ENCODE measurements at regions not wholly inside any gene's neighbourhood (a gene's known extent, or its start where the extent isn't known, plus 50 kb on each side); places are given as distances from the start of the nearest gene placed in this dataset.

- intact Hi-C loops (cut with micrococcal nuclease): loop anchor here (1.0 to 10.0 kb wide), 4 partner anchors 106 to 1400 kb away; no protein-coding TSS in a partner anchor
- H3F3A ChIP-seq (ENCODE audit: low read length, unreplicated experiment): no peaks in the 10 kb centered on the region
- H3K4me1 ChIP-seq (ENCODE audit: insufficient read depth, low read length): no peaks in the 10 kb centered on the region
- H4K20me1 ChIP-seq (ENCODE audit: low read length): no peaks in the 10 kb centered on the region
- no peak overlapping the region for H3K4me3 ChIP-seq (ENCODE audit: low read length)
- H3K79me2 ChIP-seq (ENCODE audit: low read length): no peaks in the 10 kb centered on the region
- H3K36me3 ChIP-seq (ENCODE audit: low read depth, low read length): no peaks in the 10 kb centered on the region
- ChIA-PET POLR2A (ENCODE audit: unreplicated experiment) (no interaction called here), CTCF (interaction anchor here (0.6 to 3.1 kb wide), 12 partner anchors 8 to 876 kb away, joined by 3 to 32 read pairs (median 4); partner anchors contain the start of genes COL1A2 and GNG11)
- H3K9me3 ChIP-seq (ENCODE audit: low read length): no peaks in the 10 kb centered on the region
- peak; percentile 100 for ATAC-seq
- no peak overlapping the region for H3K27ac ChIP-seq (ENCODE audit: low read length)
- TF ChIP-seq EZH2 (IDR thresholded peaks at IDR 0.05; ENCODE audit: low read length, unreplicated experiment): no peak
- TF ChIP-seq, protein P1, sequence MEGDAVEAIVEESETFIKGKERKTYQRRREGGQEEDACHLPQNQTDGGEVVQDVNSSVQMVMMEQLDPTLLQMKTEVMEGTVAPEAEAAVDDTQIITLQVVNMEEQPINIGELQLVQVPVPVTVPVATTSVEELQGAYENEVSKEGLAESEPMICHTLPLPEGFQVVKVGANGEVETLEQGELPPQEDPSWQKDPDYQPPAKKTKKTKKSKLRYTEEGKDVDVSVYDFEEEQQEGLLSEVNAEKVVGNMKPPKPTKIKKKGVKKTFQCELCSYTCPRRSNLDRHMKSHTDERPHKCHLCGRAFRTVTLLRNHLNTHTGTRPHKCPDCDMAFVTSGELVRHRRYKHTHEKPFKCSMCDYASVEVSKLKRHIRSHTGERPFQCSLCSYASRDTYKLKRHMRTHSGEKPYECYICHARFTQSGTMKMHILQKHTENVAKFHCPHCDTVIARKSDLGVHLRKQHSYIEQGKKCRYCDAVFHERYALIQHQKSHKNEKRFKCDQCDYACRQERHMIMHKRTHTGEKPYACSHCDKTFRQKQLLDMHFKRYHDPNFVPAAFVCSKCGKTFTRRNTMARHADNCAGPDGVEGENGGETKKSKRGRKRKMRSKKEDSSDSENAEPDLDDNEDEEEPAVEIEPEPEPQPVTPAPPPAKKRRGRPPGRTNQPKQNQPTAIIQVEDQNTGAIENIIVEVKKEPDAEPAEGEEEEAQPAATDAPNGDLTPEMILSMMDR (conservative IDR thresholded peaks at IDR 0.05; ENCODE audit: low read depth, low read length): peak; percentile 96
- no peak overlapping the region for H3K4me2 ChIP-seq (ENCODE audit: low read length)
- 0 out of 2 replicates have a peak overlapping the region, but pooled peaks have one; percentile 21 for H2AFZ ChIP-seq (ENCODE audit: low read length)
- DNase-seq: peak; percentile 85
- no peak overlapping the region for H3K9ac ChIP-seq (ENCODE audit: low read length)
- BruUV-seq (replicated peaks): no TSS peak
- H3K27me3 ChIP-seq (ENCODE audit: low read length): peaks cover 13% of the 10 kb centered on the region
- H3K9me2 ChIP-seq (replicated peaks; ENCODE audit: low read length): no peaks in the 10 kb centered on the region
Measured at GRCh38 chr7:94289071-94289470, 105.6 kb upstream of the COL1A2 start.

- no peak overlapping the region for H3K9ac ChIP-seq (ENCODE audit: low read length)
- H3K4me3 ChIP-seq (ENCODE audit: low read length): no peak overlapping the region
- H3K4me1 ChIP-seq (ENCODE audit: insufficient read depth, low read length): peaks cover 21% of the 10 kb centered on the region
- ChIA-PET POLR2A (ENCODE audit: unreplicated experiment) (no interaction called here), CTCF (interaction anchor here (3.5 kb wide), 1 partner anchor 101 kb away, joined by 38 read pairs; no protein-coding TSS in a partner anchor)
- no peaks in the 10 kb centered on the region for H3K36me3 ChIP-seq (ENCODE audit: low read depth, low read length)
- ATAC-seq (no peak), DNase-seq (no peak)
- no peaks in the 10 kb centered on the region for H3K9me3 ChIP-seq (ENCODE audit: low read length)
- no peaks in the 10 kb centered on the region for H4K20me1 ChIP-seq (ENCODE audit: low read length)
- no peaks in the 10 kb centered on the region for H3K27me3 ChIP-seq (ENCODE audit: low read length)
- intact Hi-C loops (cut with micrococcal nuclease): no loop called here
- no peak overlapping the region for H3K27ac ChIP-seq (ENCODE audit: low read length)
- no peak overlapping the region; the same call in 1 of the 2 replicates for H2AFZ ChIP-seq (ENCODE audit: low read length)
- no peaks in the 10 kb centered on the region for H3K9me2 ChIP-seq (replicated peaks; ENCODE audit: low read length)
- no TSS peak for BruUV-seq (replicated peaks)
- no peak overlapping the region for H3K4me2 ChIP-seq (ENCODE audit: low read length)
- H3K79me2 ChIP-seq (ENCODE audit: low read length): no peaks in the 10 kb centered on the region
- no peaks in the 10 kb centered on the region for H3F3A ChIP-seq (ENCODE audit: low read length, unreplicated experiment)
- TF ChIP-seq EZH2 (IDR thresholded peaks at IDR 0.05; ENCODE audit: low read length, unreplicated experiment): no peak
- no peak for TF ChIP-seq EZH2phosphoT487 (IDR thresholded peaks at IDR 0.05; ENCODE audit: borderline replicate concordance, low read length)
- TF ChIP-seq, protein P1 (conservative IDR thresholded peaks at IDR 0.05; ENCODE audit: low read depth, low read length): no peak
Measured at GRCh38 chr7:94294471-94295131, 100.1 kb upstream of the COL1A2 start.

- DNase-seq: peak; percentile 63
- H3F3A ChIP-seq (ENCODE audit: low read length, unreplicated experiment): no peaks in the 10 kb centered on the region
- CTCF ChIA-PET: interaction anchor here (0.6 to 3.5 kb wide), 3 partner anchors 100 to 629 kb away, joined by 5 to 38 read pairs (median 17); no protein-coding TSS in a partner anchor
- intact Hi-C loops (cut with micrococcal nuclease): loop anchor here (1.0 kb wide), 1 partner anchor 99 kb away; no protein-coding TSS in a partner anchor
- no peak overlapping the region for H3K4me2 ChIP-seq (ENCODE audit: low read length)
- POLR2A ChIA-PET (ENCODE audit: unreplicated experiment): no interaction called here
- TF ChIP-seq EZH2 (IDR thresholded peaks at IDR 0.05; ENCODE audit: low read length, unreplicated experiment): no peak
- TF ChIP-seq, protein P1 (conservative IDR thresholded peaks at IDR 0.05; ENCODE audit: low read depth, low read length): peak; percentile 70
- peaks cover 33% of the 10 kb centered on the region for H3K4me1 ChIP-seq (ENCODE audit: insufficient read depth, low read length)
- no peaks in the 10 kb centered on the region for H4K20me1 ChIP-seq (ENCODE audit: low read length)
- H3K27me3 ChIP-seq (ENCODE audit: low read length): no peaks in the 10 kb centered on the region
- H3K4me3 ChIP-seq (ENCODE audit: low read length): no peak overlapping the region
- ATAC-seq: peak; percentile 66
- H3K9me2 ChIP-seq (replicated peaks; ENCODE audit: low read length): no peaks in the 10 kb centered on the region
- no peak overlapping the region for H3K27ac ChIP-seq (ENCODE audit: low read length)
- H2AFZ ChIP-seq (ENCODE audit: low read length): peak overlapping the region; percentile 70; the same call in 1 of the 2 replicates
- H3K79me2 ChIP-seq (ENCODE audit: low read length): no peaks in the 10 kb centered on the region
- H3K36me3 ChIP-seq (ENCODE audit: low read depth, low read length): no peaks in the 10 kb centered on the region
- no peak overlapping the region for H3K9ac ChIP-seq (ENCODE audit: low read length)
- no TSS peak for BruUV-seq (replicated peaks)
- H3K9me3 ChIP-seq (ENCODE audit: low read length): no peaks in the 10 kb centered on the region
Measured at GRCh38 chr7:94295850-94296249, 98.8 kb upstream of the COL1A2 start.
